ENCODE measurements at regions not wholly inside any gene's neighbourhood (a gene's known extent, or its start where the extent isn't known, plus 50 kb on each side); places are given as distances from the start of the nearest gene placed in this dataset.

- TF ChIP-seq POLR2A (IDR thresholded peaks at IDR 0.05) (no peak), POLR2AphosphoS5 (IDR thresholded peaks at IDR 0.05; ENCODE audit: insufficient read depth in 1 of 2, low read depth in 1 of 2) (no peak)
- TF ChIP-seq, protein P1, sequence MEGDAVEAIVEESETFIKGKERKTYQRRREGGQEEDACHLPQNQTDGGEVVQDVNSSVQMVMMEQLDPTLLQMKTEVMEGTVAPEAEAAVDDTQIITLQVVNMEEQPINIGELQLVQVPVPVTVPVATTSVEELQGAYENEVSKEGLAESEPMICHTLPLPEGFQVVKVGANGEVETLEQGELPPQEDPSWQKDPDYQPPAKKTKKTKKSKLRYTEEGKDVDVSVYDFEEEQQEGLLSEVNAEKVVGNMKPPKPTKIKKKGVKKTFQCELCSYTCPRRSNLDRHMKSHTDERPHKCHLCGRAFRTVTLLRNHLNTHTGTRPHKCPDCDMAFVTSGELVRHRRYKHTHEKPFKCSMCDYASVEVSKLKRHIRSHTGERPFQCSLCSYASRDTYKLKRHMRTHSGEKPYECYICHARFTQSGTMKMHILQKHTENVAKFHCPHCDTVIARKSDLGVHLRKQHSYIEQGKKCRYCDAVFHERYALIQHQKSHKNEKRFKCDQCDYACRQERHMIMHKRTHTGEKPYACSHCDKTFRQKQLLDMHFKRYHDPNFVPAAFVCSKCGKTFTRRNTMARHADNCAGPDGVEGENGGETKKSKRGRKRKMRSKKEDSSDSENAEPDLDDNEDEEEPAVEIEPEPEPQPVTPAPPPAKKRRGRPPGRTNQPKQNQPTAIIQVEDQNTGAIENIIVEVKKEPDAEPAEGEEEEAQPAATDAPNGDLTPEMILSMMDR (IDR thresholded peaks at IDR 0.05) = no peak
Measured at GRCh38 chr5:145210020-145210419, 625.1 kb downstream of the PRELID2 start.

All from vagina (tissue), 2 donors.